OCI-LY3 (cell line): ENCODE measurements at regions not wholly inside any gene's neighbourhood (a gene's known extent, or its start where the extent isn't known, plus 50 kb on each side); places are given as distances from the start of the nearest gene placed in this dataset.
"Not testable (repeated sequence)": the region's sequence is repeated elsewhere in the genome, so short reads cannot be mapped to it uniquely, and the experiment has no call there.

Source experiments
- H2AFZ ChIP-seq: fragments of 200-600, 300-600 bp; shearing (Covaris generic); 2 replicates; pipeline ENCODE4 v1.6.0; 2014; ENCODE audit warnings: antibody characterized with exemption, low read depth, low read length
- H3K27ac ChIP-seq: fragments of 200-600, 300-600 bp; sonication (generic); 2 replicates; pipeline ENCODE4 v1.5.1; 2014; ENCODE audit warnings: mild to moderate bottlenecking, low read length, moderate library complexity, mixed read lengths
- H3K27me3 ChIP-seq: fragments of 200-600, 300-600 bp; sonication (generic); 2 replicates; pipeline ENCODE4 v1.6.1; 2014; ENCODE audit warnings: low read depth, low read length, mixed read lengths
- H3K36me3 ChIP-seq: fragments of 200-600, 300-600 bp; sonication (generic); replicated peaks from 2 replicates; pipeline ENCODE3; 2014; ENCODE audit warnings: low read depth, low read length, mixed read lengths
- H3K4me1 ChIP-seq: fragments of 300-600, 200-600 bp; sonication (generic); 2 replicates; pipeline ENCODE4 v1.6.1; 2014; ENCODE audit warnings: low read length, mixed read lengths
- H3K4me2 ChIP-seq: fragments of 200-600, 300-600 bp; sonication (generic); 2 replicates; pipeline ENCODE4 v1.6.1; 2014; ENCODE audit warnings: low read length, mixed read lengths
- H3K4me3 ChIP-seq: fragments of 300-600, 200-600 bp; sonication (generic); 2 replicates; pipeline ENCODE4 v1.5.1; 2014; ENCODE audit warnings: antibody characterized with exemption, mild to moderate bottlenecking, low read length, moderate library complexity
- H3K79me2 ChIP-seq: fragments of 300-600, 200-600 bp; shearing (Covaris generic); 2 replicates; pipeline ENCODE4 v1.6.1; 2014; ENCODE audit warnings: mild to moderate bottlenecking, low read length, mixed read lengths
- H3K9ac ChIP-seq: fragments of 300-600, 200-600 bp; shearing (Covaris generic); 2 replicates; pipeline ENCODE4 v1.6.0; 2014; ENCODE audit warnings: mild to moderate bottlenecking, low read length, moderate library complexity
- H3K9me3 ChIP-seq: fragments of 200-600, 300-600 bp; shearing (Covaris generic); 2 replicates; pipeline ENCODE4 v1.6.1; 2014; ENCODE audit warnings: low read length, mixed read lengths; ENCODE audit not compliant: insufficient read depth
- H4K20me1 ChIP-seq: fragments of 200-600, 300-600 bp; sonication (generic); 2 replicates; pipeline ENCODE4 v1.6.1; 2016; ENCODE audit warnings: low read length, mixed read lengths; ENCODE audit not compliant: insufficient read depth
- CTCF ChIP-seq: fragments of 200-600, 300-600 bp; sonication (generic); IDR thresholded peaks from 2 replicates; pipeline ENCODE4 v1.5.1; 2014; ENCODE audit warnings: antibody characterized with exemption, low read length, low read depth
- EZH2phosphoT487 ChIP-seq: fragments of 200-600 bp; shearing (Covaris generic); IDR thresholded peaks from 2 replicates; pipeline ENCODE4 v1.6.1; 2018; ENCODE audit warnings: antibody characterized with exemption, mixed run types, low read depth

- no peak overlapping the region for H2AFZ ChIP-seq
- H3K27ac ChIP-seq, result no peak overlapping the region
These were observed 846.7 kb upstream of the COBL start for GRCh38 chr7:52163311-52163710.

GRCh38 chr7:52161483-52161882 lies 844.9 kb upstream of the COBL start:
- H3K4me1 ChIP-seq, result no peaks in the 10 kb centered on the region
- TF ChIP-seq EZH2phosphoT487 (no peak), CTCF (no peak)
- no peak overlapping the region for H3K4me3 ChIP-seq
- H3K4me2 ChIP-seq, result no peak overlapping the region
- H3K27me3 ChIP-seq, result no peaks in the 10 kb centered on the region
- H4K20me1 ChIP-seq, result no peaks in the 10 kb centered on the region
- no peaks in the 10 kb centered on the region for H3K79me2 ChIP-seq
- H3K36me3 ChIP-seq, result no peaks in the 10 kb centered on the region
- H2AFZ ChIP-seq, result no peak overlapping the region
- H3K9me3 ChIP-seq, result no peaks in the 10 kb centered on the region
- H3K27ac ChIP-seq, result no peak overlapping the region
- H3K9ac ChIP-seq, result no peak overlapping the region

More at GRCh38 chr7:52163311-52163710, 846.7 kb upstream of the COBL start:
- H3K36me3 ChIP-seq, result no peaks in the 10 kb centered on the region
- no peak overlapping the region for H3K4me2 ChIP-seq
- no peak overlapping the region for H3K9ac ChIP-seq
- no peaks in the 10 kb centered on the region for H3K79me2 ChIP-seq
- no peaks in the 10 kb centered on the region for H3K27me3 ChIP-seq
- no peaks in the 10 kb centered on the region for H3K4me1 ChIP-seq
- no peaks in the 10 kb centered on the region for H4K20me1 ChIP-seq
- no peak for TF ChIP-seq EZH2phosphoT487
- TF ChIP-seq CTCF, result no peak
- no peaks in the 10 kb centered on the region for H3K9me3 ChIP-seq
- no peak overlapping the region for H3K4me3 ChIP-seq

- not testable (repeated sequence) for H3K9ac ChIP-seq, H3K36me3 ChIP-seq, H4K20me1 ChIP-seq, H3K9me3 ChIP-seq, H3K4me2 ChIP-seq, H3K27ac ChIP-seq, H3K4me1 ChIP-seq, H2AFZ ChIP-seq, H3K4me3 ChIP-seq, H3K79me2 ChIP-seq, H3K27me3 ChIP-seq
These were observed 842.8 kb upstream of the COBL start for GRCh38 chr7:52159421-52159820.

GRCh38 chr7:52154382-52154781 lies 837.8 kb upstream of the COBL start:
- no peaks in the 10 kb centered on the region for H3K9me3 ChIP-seq
- no peak for TF ChIP-seq EZH2phosphoT487
- H2AFZ ChIP-seq, result no peak overlapping the region
- H3K4me1 ChIP-seq, result no peaks in the 10 kb centered on the region
- H3K27ac ChIP-seq, result no peak overlapping the region
- H3K79me2 ChIP-seq, result no peaks in the 10 kb centered on the region
- no peaks in the 10 kb centered on the region for H4K20me1 ChIP-seq
- no peak overlapping the region for H3K4me2 ChIP-seq
- H3K4me3 ChIP-seq, result no peak overlapping the region
- H3K36me3 ChIP-seq, result no peaks in the 10 kb centered on the region
- no peaks in the 10 kb centered on the region for H3K27me3 ChIP-seq
- H3K9ac ChIP-seq, result no peak overlapping the region

GRCh38 chr7:52151559-52151958 lies 835.0 kb upstream of the COBL start:
- H3K27ac ChIP-seq, result no peak overlapping the region
- no peaks in the 10 kb centered on the region for H3K27me3 ChIP-seq
- H3K4me3 ChIP-seq, result no peak overlapping the region
- no peak overlapping the region for H3K4me2 ChIP-seq
- H3K4me1 ChIP-seq, result no peaks in the 10 kb centered on the region
- TF ChIP-seq EZH2phosphoT487 (no peak), CTCF (no peak)
- no peaks in the 10 kb centered on the region for H3K9me3 ChIP-seq
- H4K20me1 ChIP-seq, result no peaks in the 10 kb centered on the region
- H2AFZ ChIP-seq, result no peak overlapping the region
- no peak overlapping the region for H3K9ac ChIP-seq
- no peaks in the 10 kb centered on the region for H3K36me3 ChIP-seq
- H3K79me2 ChIP-seq, result no peaks in the 10 kb centered on the region
